Hepatocyte (in vitro differentiated cells): ENCODE measurements at regions not wholly inside any gene's neighbourhood (a gene's known extent, or its start where the extent isn't known, plus 50 kb on each side); places are given as distances from the start of the nearest gene placed in this dataset.
"Not testable (repeated sequence)": the region's sequence is repeated elsewhere in the genome, so short reads cannot be mapped to it uniquely, and the experiment has no call there.

Experiments used
- CTCF ChIP-seq: fragments of 200-600 bp; sonication (generic); IDR thresholded peaks from 2 replicates; pipeline ENCODE4 v1.5.1; 2016; ENCODE audit warnings: antibody characterized with exemption, mild to moderate bottlenecking; ENCODE audit not compliant: poor library complexity
- EZH2 ChIP-seq: fragments of 200-600 bp; sonication (generic); IDR thresholded peaks from 2 replicates; pipeline ENCODE4 v1.6.1; 2016; ENCODE audit warnings: antibody characterized with exemption, mild to moderate bottlenecking, borderline replicate concordance

GRCh38 chr15:20148008-20148407 is 393.6 kb downstream of the GOLGA6L6 start:
- not testable (repeated sequence) for TF ChIP-seq CTCF, EZH2
